ENCODE measurements at regions not wholly inside any gene's neighbourhood (a gene's known extent, or its start where the extent isn't known, plus 50 kb on each side); places are given as distances from the start of the nearest gene placed in this dataset.

DNA sequence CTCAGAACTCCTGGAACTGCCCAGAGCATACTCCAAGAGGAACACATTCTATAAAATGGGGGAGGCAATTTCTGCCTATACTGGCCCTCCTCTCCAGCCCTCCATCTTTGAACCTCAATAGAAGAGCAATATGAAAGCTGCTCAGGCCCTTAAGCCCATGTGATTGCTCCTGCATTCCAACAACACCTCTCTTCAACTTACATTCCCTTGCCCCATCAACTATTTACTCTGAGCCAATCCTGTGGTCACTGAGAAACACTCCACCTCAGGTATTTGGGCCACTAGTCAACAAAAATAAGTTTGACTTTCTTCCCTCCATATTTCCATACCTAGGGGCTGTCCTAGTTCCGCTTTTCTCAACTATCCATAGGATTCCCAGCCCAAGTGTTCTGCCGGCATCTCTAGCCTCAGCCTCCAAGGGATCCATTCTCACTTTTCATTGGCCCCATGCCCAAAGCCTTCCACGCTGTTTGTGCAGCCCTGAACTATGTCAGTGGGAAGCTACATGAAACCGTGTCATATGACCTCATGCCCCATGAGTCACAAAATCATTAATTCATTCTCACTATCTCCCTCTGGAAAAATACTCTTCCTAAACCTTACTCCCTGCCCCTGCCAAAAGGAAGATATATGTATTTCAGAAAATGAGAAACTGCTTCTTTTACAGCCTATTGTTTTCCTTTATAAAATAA, 61.6 kb downstream of the GJD2 start:
- no peak for ATAC-seq (ENCODE audit: insufficient read depth, low FRiP score)
- H3K4me1 ChIP-seq (ENCODE audit: control insufficient read depth in 5 of 5, insufficient read depth in 5 of 5, low read length in 5 of 5): no peaks in the 10 kb centered on the region
- DNase-seq: no peak
- H3K36me3 ChIP-seq (ENCODE audit: control insufficient read depth in 4 of 4, insufficient read depth in 4 of 4, low read length in 4 of 4): no peaks in the 10 kb centered on the region
- H3K9ac ChIP-seq (ENCODE audit: insufficient read depth in 1 of 2, low read length in 2 of 2): no peak overlapping the region
- 68 to 74% methylated on average over 4 of the region's 4 CpGs for WGBS, 2 donors
- no peak overlapping the region for H3K4me3 ChIP-seq
- H3K27ac ChIP-seq (ENCODE audit: low read depth in 1 of 2, low read length in 1 of 2): no peak overlapping the region
- no peaks in the 10 kb centered on the region for H3K27me3 ChIP-seq (ENCODE audit: control insufficient read depth in 3 of 3, insufficient read depth in 3 of 3, low read length in 2 of 3)
- TF ChIP-seq, protein P1, sequence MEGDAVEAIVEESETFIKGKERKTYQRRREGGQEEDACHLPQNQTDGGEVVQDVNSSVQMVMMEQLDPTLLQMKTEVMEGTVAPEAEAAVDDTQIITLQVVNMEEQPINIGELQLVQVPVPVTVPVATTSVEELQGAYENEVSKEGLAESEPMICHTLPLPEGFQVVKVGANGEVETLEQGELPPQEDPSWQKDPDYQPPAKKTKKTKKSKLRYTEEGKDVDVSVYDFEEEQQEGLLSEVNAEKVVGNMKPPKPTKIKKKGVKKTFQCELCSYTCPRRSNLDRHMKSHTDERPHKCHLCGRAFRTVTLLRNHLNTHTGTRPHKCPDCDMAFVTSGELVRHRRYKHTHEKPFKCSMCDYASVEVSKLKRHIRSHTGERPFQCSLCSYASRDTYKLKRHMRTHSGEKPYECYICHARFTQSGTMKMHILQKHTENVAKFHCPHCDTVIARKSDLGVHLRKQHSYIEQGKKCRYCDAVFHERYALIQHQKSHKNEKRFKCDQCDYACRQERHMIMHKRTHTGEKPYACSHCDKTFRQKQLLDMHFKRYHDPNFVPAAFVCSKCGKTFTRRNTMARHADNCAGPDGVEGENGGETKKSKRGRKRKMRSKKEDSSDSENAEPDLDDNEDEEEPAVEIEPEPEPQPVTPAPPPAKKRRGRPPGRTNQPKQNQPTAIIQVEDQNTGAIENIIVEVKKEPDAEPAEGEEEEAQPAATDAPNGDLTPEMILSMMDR (IDR thresholded peaks at IDR 0.05; ENCODE audit: control extremely low read depth, extremely low read depth): no peak
- H3K9me3 ChIP-seq (ENCODE audit: control insufficient read depth in 4 of 4, insufficient read depth in 3 of 4, low read length in 3 of 4): peaks cover 0 to 2% (median 0%) of the 10 kb centered on the region in 4 donors

DNA sequence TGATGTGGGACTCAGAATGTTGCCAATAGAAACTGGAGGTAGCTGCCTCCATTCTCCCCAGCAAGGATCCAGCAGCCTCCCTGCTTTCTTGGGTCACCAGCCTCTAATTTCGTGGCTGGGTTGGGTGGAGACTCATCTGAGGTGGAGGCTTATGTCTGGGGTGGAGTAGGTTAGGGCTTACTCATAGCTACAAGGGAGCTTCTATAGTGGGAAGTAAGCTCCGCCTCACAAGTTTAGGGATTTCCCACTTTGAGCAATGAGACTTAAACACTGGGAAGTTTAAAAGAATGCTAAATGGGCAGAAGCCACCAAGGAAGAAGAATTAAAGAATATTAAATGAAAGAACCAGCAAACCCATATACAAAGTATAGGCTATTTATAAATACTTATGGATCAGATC, 63.8 kb downstream of the GJD2 start:
- no peaks in the 10 kb centered on the region for H3K36me3 ChIP-seq (ENCODE audit: control insufficient read depth in 4 of 4, insufficient read depth in 4 of 4, low read length in 4 of 4)
- 62 to 78% methylated on average over 2 of the region's 2 CpGs for WGBS, 2 donors
- H3K27me3 ChIP-seq (ENCODE audit: control insufficient read depth in 3 of 3, insufficient read depth in 3 of 3, low read length in 2 of 3): no peaks in the 10 kb centered on the region
- no peak overlapping the region for H3K27ac ChIP-seq (ENCODE audit: low read depth in 1 of 2, low read length in 1 of 2)
- peaks cover 0 to 2% (median 0%) of the 10 kb centered on the region in 4 donors for H3K9me3 ChIP-seq (ENCODE audit: control insufficient read depth in 4 of 4, insufficient read depth in 3 of 4, low read length in 3 of 4)
- no peaks in the 10 kb centered on the region for H3K4me1 ChIP-seq (ENCODE audit: control insufficient read depth in 5 of 5, insufficient read depth in 5 of 5, low read length in 5 of 5)
- TF ChIP-seq, protein P1 (IDR thresholded peaks at IDR 0.05; ENCODE audit: control extremely low read depth, extremely low read depth): no peak
- H3K4me3 ChIP-seq: no peak overlapping the region
- no peak for ATAC-seq (ENCODE audit: insufficient read depth, low FRiP score)
- no peak overlapping the region for H3K9ac ChIP-seq (ENCODE audit: insufficient read depth in 1 of 2, low read length in 2 of 2)
- DNase-seq: no peak

DNA sequence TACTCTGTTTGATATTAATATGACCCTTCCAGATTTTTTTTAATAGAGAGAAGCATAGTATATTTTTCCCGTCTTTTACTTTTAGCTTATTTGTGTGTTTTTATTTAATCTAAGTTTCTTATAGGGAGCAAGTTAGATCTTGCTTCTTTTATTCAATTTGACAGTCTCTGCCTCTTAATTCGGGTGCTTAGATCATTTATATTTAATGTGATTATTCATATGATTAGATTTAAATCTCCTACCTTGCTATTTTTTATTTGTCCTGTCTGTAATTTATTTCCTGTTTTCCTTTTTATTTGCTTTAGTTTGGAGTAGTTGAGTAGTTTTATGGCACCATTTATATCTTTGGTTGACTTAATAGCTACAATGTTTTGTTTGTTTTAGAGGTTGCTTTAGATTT, 66.1 kb downstream of the GJD2 start:
- no peak overlapping the region for H3K9ac ChIP-seq (ENCODE audit: insufficient read depth in 1 of 2, low read length in 2 of 2)
- H3K4me1 ChIP-seq (ENCODE audit: control insufficient read depth in 5 of 5, insufficient read depth in 5 of 5, low read length in 5 of 5): no peaks in the 10 kb centered on the region
- TF ChIP-seq, protein P1 (IDR thresholded peaks at IDR 0.05; ENCODE audit: control extremely low read depth, extremely low read depth): no peak
- H3K36me3 ChIP-seq (ENCODE audit: control insufficient read depth in 4 of 4, insufficient read depth in 4 of 4, low read length in 4 of 4): no peaks in the 10 kb centered on the region
- no peaks in the 10 kb centered on the region for H3K27me3 ChIP-seq (ENCODE audit: control insufficient read depth in 3 of 3, insufficient read depth in 3 of 3, low read length in 2 of 3)
- no peak overlapping the region for H3K27ac ChIP-seq (ENCODE audit: low read depth in 1 of 2, low read length in 1 of 2)
- H3K4me3 ChIP-seq: no peak overlapping the region
- peaks cover 0 to 2% (median 0%) of the 10 kb centered on the region in 4 donors for H3K9me3 ChIP-seq (ENCODE audit: control insufficient read depth in 4 of 4, insufficient read depth in 3 of 4, low read length in 3 of 4)
- ATAC-seq (ENCODE audit: insufficient read depth, low FRiP score) (no peak), DNase-seq (no peak)
- WGBS, 2 donors: 43 to 66% methylated on average over 2 of the region's 2 CpGs

DNA sequence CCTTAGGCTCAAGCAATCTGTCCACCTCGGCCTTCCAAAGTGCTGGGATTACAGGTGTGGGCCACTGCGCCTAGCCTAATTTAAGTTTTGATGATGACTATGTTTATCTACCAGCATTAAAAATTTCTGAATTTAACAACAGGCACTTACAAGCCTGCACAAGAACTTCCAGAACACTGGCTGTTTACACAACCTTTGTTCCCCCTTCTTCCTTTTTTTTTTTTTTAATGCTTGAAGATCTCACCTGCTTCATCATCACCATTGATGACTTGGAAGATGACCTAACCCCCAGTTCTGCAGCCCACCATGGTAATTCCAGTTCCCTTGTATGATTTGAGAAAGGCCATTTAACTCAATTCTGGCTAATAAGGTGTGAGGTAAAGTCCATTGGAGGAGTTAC, 70.4 kb downstream of the GJD2 start:
- WGBS, 2 donors: 87 to 89% methylated on average over 2 of the region's 2 CpGs
- TF ChIP-seq, protein P1 (IDR thresholded peaks at IDR 0.05; ENCODE audit: control extremely low read depth, extremely low read depth): no peak
- DNase-seq (no peak), ATAC-seq (ENCODE audit: insufficient read depth, low FRiP score) (no peak)
- Histone ChIP-seq H3K4me1 (ENCODE audit: control insufficient read depth in 5 of 5, insufficient read depth in 5 of 5, low read length in 5 of 5) (no peaks in the 10 kb centered on the region), H3K9me3 (ENCODE audit: control insufficient read depth in 4 of 4, insufficient read depth in 3 of 4, low read length in 3 of 4) (no peaks in the 10 kb centered on the region), H3K27me3 (ENCODE audit: control insufficient read depth in 3 of 3, insufficient read depth in 3 of 3, low read length in 2 of 3) (no peaks in the 10 kb centered on the region), H3K4me3 (no peak overlapping the region), H3K36me3 (ENCODE audit: control insufficient read depth in 4 of 4, insufficient read depth in 4 of 4, low read length in 4 of 4) (no peaks in the 10 kb centered on the region), H3K27ac (ENCODE audit: low read depth in 1 of 2, low read length in 1 of 2) (no peak overlapping the region), H3K9ac (ENCODE audit: insufficient read depth in 1 of 2, low read length in 2 of 2) (no peak overlapping the region)
